ENCODE measurements at regions not wholly inside any gene's neighbourhood (a gene's known extent, or its start where the extent isn't known, plus 50 kb on each side); places are given as distances from the start of the nearest gene placed in this dataset.

- TF ChIP-seq, protein P1, sequence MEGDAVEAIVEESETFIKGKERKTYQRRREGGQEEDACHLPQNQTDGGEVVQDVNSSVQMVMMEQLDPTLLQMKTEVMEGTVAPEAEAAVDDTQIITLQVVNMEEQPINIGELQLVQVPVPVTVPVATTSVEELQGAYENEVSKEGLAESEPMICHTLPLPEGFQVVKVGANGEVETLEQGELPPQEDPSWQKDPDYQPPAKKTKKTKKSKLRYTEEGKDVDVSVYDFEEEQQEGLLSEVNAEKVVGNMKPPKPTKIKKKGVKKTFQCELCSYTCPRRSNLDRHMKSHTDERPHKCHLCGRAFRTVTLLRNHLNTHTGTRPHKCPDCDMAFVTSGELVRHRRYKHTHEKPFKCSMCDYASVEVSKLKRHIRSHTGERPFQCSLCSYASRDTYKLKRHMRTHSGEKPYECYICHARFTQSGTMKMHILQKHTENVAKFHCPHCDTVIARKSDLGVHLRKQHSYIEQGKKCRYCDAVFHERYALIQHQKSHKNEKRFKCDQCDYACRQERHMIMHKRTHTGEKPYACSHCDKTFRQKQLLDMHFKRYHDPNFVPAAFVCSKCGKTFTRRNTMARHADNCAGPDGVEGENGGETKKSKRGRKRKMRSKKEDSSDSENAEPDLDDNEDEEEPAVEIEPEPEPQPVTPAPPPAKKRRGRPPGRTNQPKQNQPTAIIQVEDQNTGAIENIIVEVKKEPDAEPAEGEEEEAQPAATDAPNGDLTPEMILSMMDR (conservative IDR thresholded peaks at IDR 0.05 in 1 of 2, IDR thresholded peaks at IDR 0.05 in 1 of 2; ENCODE audit: low read depth in 1 of 2, low read length in 2 of 2), result no peak
- TF ChIP-seq EZH2 (IDR thresholded peaks at IDR 0.05; ENCODE audit: low read length, missing control alignments), result no peak
These were observed 77.3 kb upstream of the TSPAN2 start for GRCh38 chr1:115166531-115167091.

Data from fibroblast of lung (primary cell).